OCI-LY1 (cell line): ENCODE measurements at regions not wholly inside any gene's neighbourhood (a gene's known extent, or its start where the extent isn't known, plus 50 kb on each side); places are given as distances from the start of the nearest gene placed in this dataset.

Source experiments
- H2AFZ ChIP-seq: fragments of 200-600 bp; sonication (generic), shearing (Covaris generic); 2 replicates; pipeline ENCODE4 v1.6.0; 2014; ENCODE audit warnings: antibody characterized with exemption, mild to moderate bottlenecking, low read length
- H3F3A ChIP-seq: fragments of 200-600 bp; sonication (generic), shearing (Covaris generic); 2 replicates; pipeline ENCODE4 v1.6.0; 2014; ENCODE audit warnings: mild to moderate bottlenecking, antibody characterized with exemption, low read length, moderate library complexity; ENCODE audit not compliant: insufficient read depth
- H3K27ac ChIP-seq: fragments of 200-600 bp; sonication (generic); 2 replicates; pipeline ENCODE4 v1.5.1; 2014; ENCODE audit warnings: low read length, mixed run types, mild to moderate bottlenecking, low read depth; ENCODE audit not compliant: poor library complexity, severe bottlenecking
- H3K27me3 ChIP-seq: fragments of 200-600 bp; sonication (generic); 2 replicates; pipeline ENCODE4 v1.6.0; 2014; ENCODE audit warnings: antibody characterized with exemption, mild to moderate bottlenecking, low read length, moderate library complexity; ENCODE audit not compliant: insufficient read depth
- H3K36me3 ChIP-seq: fragments of 200-600 bp; sonication (generic); 2 replicates; pipeline ENCODE4 v1.6.1; 2014; ENCODE audit warnings: mild to moderate bottlenecking, antibody characterized with exemption, low read length, moderate library complexity, mixed read lengths; ENCODE audit not compliant: insufficient read depth
- H3K4me1 ChIP-seq: fragments of 200-600 bp; sonication (generic); 2 replicates; pipeline ENCODE4 v1.5.1; 2014; ENCODE audit warnings: mild to moderate bottlenecking, low read length, moderate library complexity; ENCODE audit not compliant: insufficient read depth, severe bottlenecking
- H3K4me2 ChIP-seq: fragments of 200-600 bp; sonication (generic), shearing (Covaris generic); 2 replicates; pipeline ENCODE4 v1.6.1; 2014; ENCODE audit warnings: low read length
- H3K4me3 ChIP-seq: fragments of 200-600 bp; sonication (generic); 2 replicates; pipeline ENCODE4 v1.5.1; 2014; ENCODE audit warnings: low read length, low read depth, mild to moderate bottlenecking, mixed read lengths; ENCODE audit not compliant: poor library complexity, severe bottlenecking
- H3K79me2 ChIP-seq: fragments of 200-600 bp; shearing (Covaris generic); 2 replicates; pipeline ENCODE4 v1.6.1; 2016; ENCODE audit warnings: mixed run types, low read length, mixed read lengths; ENCODE audit not compliant: insufficient read depth
- H3K9ac ChIP-seq: fragments of 200-600 bp; sonication (generic), shearing (Covaris generic); 2 replicates; pipeline ENCODE4 v1.6.1; 2014; ENCODE audit warnings: mild to moderate bottlenecking, low read length, mixed read lengths
- H3K9me2 ChIP-seq: fragments of 200-600 bp; sonication (generic), shearing (Covaris generic); 2 replicates; pipeline ENCODE4 v1.6.1; 2014; ENCODE audit warnings: low read depth, mild to moderate bottlenecking, low read length, mixed read lengths
- H3K9me3 ChIP-seq: fragments of 200-600 bp; shearing (Covaris generic); 2 replicates; pipeline ENCODE4 v1.6.1; 2014; ENCODE audit warnings: low read length, mixed read lengths
- H4K20me1 ChIP-seq: fragments of 200-600 bp; sonication (generic), shearing (Covaris generic); 2 replicates; pipeline ENCODE4 v1.6.0; 2016; ENCODE audit warnings: mild to moderate bottlenecking, low read length; ENCODE audit not compliant: insufficient read depth
- EZH2 ChIP-seq: fragments of 200-600 bp; sonication (generic), shearing (Covaris generic); IDR thresholded peaks from 2 replicates; pipeline ENCODE4 v1.8.0; 2017; ENCODE audit warnings: borderline replicate concordance, mixed run types, mild to moderate bottlenecking, antibody characterized with exemption, low read length, moderate library complexity, mixed read lengths
- TF ChIP-seq, protein P1 (sequence below): fragments of 200-600 bp; sonication (generic), shearing (Covaris generic); IDR thresholded peaks from 2 replicates; pipeline ENCODE4 v1.5.1; 2017; ENCODE audit warnings: mild to moderate bottlenecking, antibody characterized with exemption, low read length, moderate library complexity, mixed read lengths

DNA sequence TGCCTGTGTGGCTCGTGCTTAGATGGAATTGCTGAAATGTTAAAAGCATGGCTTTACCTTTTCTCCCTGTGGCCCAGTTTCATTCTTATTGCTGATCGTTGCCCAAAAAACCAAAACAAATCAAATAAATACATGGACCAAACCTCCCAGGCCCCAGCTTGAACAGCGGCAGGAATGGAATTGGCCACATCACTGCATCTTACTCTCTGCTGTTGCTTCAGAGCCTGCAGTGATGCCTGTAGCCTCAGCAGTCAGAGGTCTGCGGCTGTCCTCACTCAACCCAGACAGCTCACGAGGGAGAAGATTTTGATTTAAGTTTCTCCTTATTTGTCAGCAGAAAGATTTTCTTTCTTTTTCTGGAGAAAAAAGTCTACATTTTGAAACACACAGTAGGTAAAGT lies 91.5 kb downstream of the NPIPB11 start:
- H3K4me1 ChIP-seq, result peaks cover 14% of the 10 kb centered on the region
- no peaks in the 10 kb centered on the region for H3K36me3 ChIP-seq
- no peaks in the 10 kb centered on the region for H3K79me2 ChIP-seq
- no peak overlapping the region for H3K4me2 ChIP-seq
- H3K4me3 ChIP-seq, result no peak overlapping the region
- no peaks in the 10 kb centered on the region for H3K9me2 ChIP-seq
- H3K27me3 ChIP-seq, result peaks cover 8% of the 10 kb centered on the region; the same call in 1 of the 2 replicates
- no peaks in the 10 kb centered on the region for H4K20me1 ChIP-seq
- H3K9ac ChIP-seq, result no peak overlapping the region
- H3K9me3 ChIP-seq, result no peaks in the 10 kb centered on the region
- H3F3A ChIP-seq, result no peaks in the 10 kb centered on the region
- H2AFZ ChIP-seq, result no peak overlapping the region
- no peak overlapping the region for H3K27ac ChIP-seq
- TF ChIP-seq, protein P1, sequence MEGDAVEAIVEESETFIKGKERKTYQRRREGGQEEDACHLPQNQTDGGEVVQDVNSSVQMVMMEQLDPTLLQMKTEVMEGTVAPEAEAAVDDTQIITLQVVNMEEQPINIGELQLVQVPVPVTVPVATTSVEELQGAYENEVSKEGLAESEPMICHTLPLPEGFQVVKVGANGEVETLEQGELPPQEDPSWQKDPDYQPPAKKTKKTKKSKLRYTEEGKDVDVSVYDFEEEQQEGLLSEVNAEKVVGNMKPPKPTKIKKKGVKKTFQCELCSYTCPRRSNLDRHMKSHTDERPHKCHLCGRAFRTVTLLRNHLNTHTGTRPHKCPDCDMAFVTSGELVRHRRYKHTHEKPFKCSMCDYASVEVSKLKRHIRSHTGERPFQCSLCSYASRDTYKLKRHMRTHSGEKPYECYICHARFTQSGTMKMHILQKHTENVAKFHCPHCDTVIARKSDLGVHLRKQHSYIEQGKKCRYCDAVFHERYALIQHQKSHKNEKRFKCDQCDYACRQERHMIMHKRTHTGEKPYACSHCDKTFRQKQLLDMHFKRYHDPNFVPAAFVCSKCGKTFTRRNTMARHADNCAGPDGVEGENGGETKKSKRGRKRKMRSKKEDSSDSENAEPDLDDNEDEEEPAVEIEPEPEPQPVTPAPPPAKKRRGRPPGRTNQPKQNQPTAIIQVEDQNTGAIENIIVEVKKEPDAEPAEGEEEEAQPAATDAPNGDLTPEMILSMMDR, result no peak
- TF ChIP-seq EZH2, result no peak

DNA sequence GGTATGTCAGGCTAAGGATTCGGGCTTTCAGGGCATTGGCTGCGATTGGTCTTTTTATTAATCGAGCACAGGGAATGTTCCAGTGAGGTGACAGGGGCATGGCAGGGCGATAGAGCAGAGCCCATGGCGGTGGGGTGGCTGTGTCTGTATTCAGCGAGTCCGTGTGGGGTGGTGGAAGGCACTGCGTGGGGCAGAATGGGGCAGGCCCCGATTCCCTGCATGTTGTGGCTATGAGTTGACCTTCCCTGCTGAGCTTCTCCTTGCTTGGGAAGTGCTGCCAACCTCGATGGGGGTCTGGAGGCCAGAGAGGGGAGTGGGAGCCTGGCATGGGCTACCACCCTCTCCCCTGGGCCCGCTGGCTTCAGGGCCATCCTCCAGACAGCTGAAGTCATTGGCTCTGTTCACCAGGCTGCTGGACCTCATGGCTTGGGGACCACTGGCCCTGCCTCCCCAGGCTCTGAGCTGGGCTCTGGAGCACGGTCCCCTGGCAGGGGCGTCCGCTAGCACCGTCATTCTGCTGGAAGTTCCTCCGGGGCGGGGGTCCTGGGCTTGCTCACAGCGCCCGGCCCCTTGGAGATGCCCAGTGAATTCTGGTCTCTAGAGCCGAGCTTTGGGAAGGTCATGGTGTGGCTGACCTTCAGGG lies 92.1 kb downstream of the NPIPB11 start:
- H4K20me1 ChIP-seq, result no peaks in the 10 kb centered on the region
- no peaks in the 10 kb centered on the region for H3F3A ChIP-seq
- no peak overlapping the region for H3K4me2 ChIP-seq
- no peaks in the 10 kb centered on the region for H3K9me2 ChIP-seq
- TF ChIP-seq, protein P1, result no peak
- no peak for TF ChIP-seq EZH2
- H3K4me3 ChIP-seq, result no peak overlapping the region
- H3K9ac ChIP-seq, result no peak overlapping the region
- no peaks in the 10 kb centered on the region for H3K79me2 ChIP-seq
- no peak overlapping the region for H2AFZ ChIP-seq
- peaks cover 8% of the 10 kb centered on the region; the same call in 1 of the 2 replicates for H3K27me3 ChIP-seq
- H3K27ac ChIP-seq, result no peak overlapping the region
- H3K9me3 ChIP-seq, result no peaks in the 10 kb centered on the region
- no peaks in the 10 kb centered on the region for H3K36me3 ChIP-seq
- peaks cover 14% of the 10 kb centered on the region for H3K4me1 ChIP-seq

- no peak overlapping the region for H3K9ac ChIP-seq
- H3K4me3 ChIP-seq, result no peak overlapping the region
- H3K4me1 ChIP-seq, result peaks cover 11% of the 10 kb centered on the region
Measured at GRCh38 chr16:29313559-29314048, 92.9 kb downstream of the NPIPB11 start.

More at GRCh38 chr16:29313559-29314048, 92.9 kb downstream of the NPIPB11 start:
- H3K79me2 ChIP-seq, result no peaks in the 10 kb centered on the region
- peaks cover 8% of the 10 kb centered on the region; the same call in 1 of the 2 replicates for H3K27me3 ChIP-seq
- H3K27ac ChIP-seq, result no peak overlapping the region
- H3F3A ChIP-seq, result no peaks in the 10 kb centered on the region
- no peak for TF ChIP-seq EZH2
- TF ChIP-seq, protein P1, result no peak
- no peaks in the 10 kb centered on the region for H3K9me2 ChIP-seq
- H3K36me3 ChIP-seq, result no peaks in the 10 kb centered on the region
- H3K4me2 ChIP-seq, result no peak overlapping the region
- no peaks in the 10 kb centered on the region for H3K9me3 ChIP-seq
- H4K20me1 ChIP-seq, result no peaks in the 10 kb centered on the region
- H2AFZ ChIP-seq, result no peak overlapping the region
